PC-3 (cell line): ENCODE measurements at regions not wholly inside any gene's neighbourhood (a gene's known extent, or its start where the extent isn't known, plus 50 kb on each side); places are given as distances from the start of the nearest gene placed in this dataset.
A peak's percentile ranks its signal among the peaks of the same experiment; 100 is the strongest.

ENCODE experiments used
- ATAC-seq: fragments of 200-7000 bp; cut with Tn5 transposase; 2 replicates; pipeline ENCODE4 v1.9.1; 2020; ENCODE audit warnings: mild to moderate bottlenecking, moderate library complexity
- BruUV-seq: library from RNA; stranded (reverse); fragments of 400-500 nt; replicated peaks from 2 replicates; lab custom pipeline; 2021; lab: Mats Ljungman, UMichigan
- CTCF ChIA-PET: fragments of 300-600 bp; sonication (Branson Sonifier 250); formaldehyde crosslinking; loops from one replicate; lab custom pipeline; 2022; ENCODE audit warnings: antibody characterized with exemption; lab: Charles Lee
- POLR2A ChIA-PET: fragments of 300-600 bp; sonication (Branson Sonifier 250); formaldehyde crosslinking; loops from one replicate; lab custom pipeline; 2022; ENCODE audit warnings: antibody characterized with exemption; ENCODE audit not compliant: unreplicated experiment; lab: Charles Lee
- DNase-seq: peaks from one replicate; pipeline ENCODE4 v3.0.0-alpha.2; 2015
- H2AFZ ChIP-seq: fragments of 300-600 bp; sonication (generic); 2 replicates; pipeline ENCODE4 v1.6.0; 2016; ENCODE audit warnings: antibody characterized with exemption, low read length
- H3F3A ChIP-seq: fragments of 300-600 bp; sonication (generic); one replicate; pipeline ENCODE4 v1.6.0; 2017; ENCODE audit warnings: antibody characterized with exemption, low read length, control low read depth, mild to moderate bottlenecking; ENCODE audit not compliant: unreplicated experiment
- H3K27ac ChIP-seq: fragments of 300-600 bp; sonication (generic); 2 replicates; pipeline ENCODE4 v1.5.1; 2016; ENCODE audit warnings: mild to moderate bottlenecking, low read length
- H3K27me3 ChIP-seq: fragments of 300-600 bp; sonication (generic); 2 replicates; pipeline ENCODE4 v1.6.1; 2016; ENCODE audit warnings: low read length, mixed read lengths
- H3K36me3 ChIP-seq: fragments of 300-600 bp; sonication (generic); 2 replicates; pipeline ENCODE4 v1.6.1; 2016; ENCODE audit warnings: low read depth, mixed run types, low read length, mixed read lengths
- H3K4me1 ChIP-seq: fragments of 300-600 bp; sonication (generic); 2 replicates; pipeline ENCODE4 v1.5.1; 2016; ENCODE audit warnings: low read length; ENCODE audit not compliant: insufficient read depth
- H3K4me2 ChIP-seq: fragments of 300-600 bp; sonication (generic); 2 replicates; pipeline ENCODE4 v1.6.0; 2016; ENCODE audit warnings: low read length
- H3K4me3 ChIP-seq: fragments of 300-600 bp; sonication (generic); 2 replicates; pipeline ENCODE4 v1.5.1; 2016; ENCODE audit warnings: mild to moderate bottlenecking, low read length, mixed read lengths
- H3K79me2 ChIP-seq: fragments of 300-600 bp; sonication (generic); 2 replicates; pipeline ENCODE4 v1.6.1; 2017; ENCODE audit warnings: low read length, mixed read lengths
- H3K9ac ChIP-seq: fragments of 300-600 bp; sonication (generic); 2 replicates; pipeline ENCODE4 v1.6.0; 2016; ENCODE audit warnings: mild to moderate bottlenecking, low read length
- H3K9me2 ChIP-seq: fragments of 300-600 bp; sonication (generic); replicated peaks from 2 replicates; pipeline ENCODE4 v1.6.1; 2016; ENCODE audit warnings: mixed run types, low read length, mixed read lengths
- H3K9me3 ChIP-seq: fragments of 300-600 bp; sonication (generic); 2 replicates; pipeline ENCODE4 v1.6.1; 2016; ENCODE audit warnings: low read length, mixed read lengths
- H4K20me1 ChIP-seq: fragments of 300-600 bp; sonication (generic); 2 replicates; pipeline ENCODE4 v1.6.1; 2016; ENCODE audit warnings: low read length, mixed read lengths
- CTCF ChIP-seq: fragments of 300-600 bp; sonication (generic); conservative IDR thresholded peaks from 2 replicates; pipeline ENCODE4 v1.5.1; 2017; ENCODE audit warnings: antibody characterized with exemption, low read depth, mild to moderate bottlenecking, low read length
- EZH2 ChIP-seq: fragments of 300-600 bp; sonication (generic); IDR thresholded peaks from one replicate; pipeline ENCODE4 v1.6.1; 2017; ENCODE audit warnings: antibody characterized with exemption, mild to moderate bottlenecking, low read length; ENCODE audit not compliant: unreplicated experiment
- EZH2phosphoT487 ChIP-seq: fragments of 300-600 bp; sonication (generic); IDR thresholded peaks from 2 replicates; pipeline ENCODE4 v1.6.1; 2018; ENCODE audit warnings: mild to moderate bottlenecking, antibody characterized with exemption, low read length, borderline replicate concordance
- intact Hi-C: fragments of 100-400 bp; cut with micrococcal nuclease; formaldehyde crosslinking; loops from 2 replicates; pipeline ENCODE4 v1.9.0; 2023

- CTCF ChIA-PET, result no interaction called here
- H3K4me2 ChIP-seq, result no peak overlapping the region
- no peaks in the 10 kb centered on the region for H3K79me2 ChIP-seq
- ATAC-seq (no peak), DNase-seq (no peak)
- no peaks in the 10 kb centered on the region for H3K9me3 ChIP-seq
- BruUV-seq, result no TSS peak
- no peaks in the 10 kb centered on the region for H4K20me1 ChIP-seq
- H3K9me2 ChIP-seq, result no peaks in the 10 kb centered on the region
- POLR2A ChIA-PET, result no interaction called here
- peaks cover 94% of the 10 kb centered on the region for H3K27me3 ChIP-seq
- no peak overlapping the region for H3K4me3 ChIP-seq
- H3K36me3 ChIP-seq, result no peaks in the 10 kb centered on the region
- H2AFZ ChIP-seq, result no peak overlapping the region
- H3K9ac ChIP-seq, result no peak overlapping the region
- H3F3A ChIP-seq, result no peaks in the 10 kb centered on the region
- TF ChIP-seq EZH2 (peak; percentile 18), EZH2phosphoT487 (no peak), CTCF (no peak)
- intact Hi-C loops, result no loop called here
- H3K27ac ChIP-seq, result no peak overlapping the region
- H3K4me1 ChIP-seq, result no peaks in the 10 kb centered on the region
These were observed 50.7 kb upstream of the TMEM260 start for GRCh38 chr14:56528927-56529326.
